Endothelial cell of umbilical vein (primary cell): ENCODE measurements at regions not wholly inside any gene's neighbourhood (a gene's known extent, or its start where the extent isn't known, plus 50 kb on each side); places are given as distances from the start of the nearest gene placed in this dataset.

ENCODE experiments used
- BruUV-seq: library from RNA; stranded (reverse); fragments of 400-500 nt; replicated peaks from 2 replicates; lab custom pipeline; 2021; lab: Mats Ljungman, UMichigan
- CTCF ChIA-PET: fragments of 300-600, 350-600 bp; sonication (Branson Sonifier 250); formaldehyde crosslinking; loops from one replicate; lab custom pipeline; 2021; ENCODE audit warnings: antibody characterized with exemption, inconsistent platforms; lab: Charles Lee
- POLR2A ChIA-PET: fragments of 300-600, 350-600 bp; sonication (Branson Sonifier 250); formaldehyde crosslinking; loops from one replicate; lab custom pipeline; 2021; ENCODE audit warnings: antibody characterized with exemption, inconsistent platforms; lab: Charles Lee
- DNase-seq: peaks from one replicate; pipeline ENCODE4 v3.0.0-alpha.2; 2011; ENCODE audit warnings: low read depth, low spot score
- FAIRE-seq: peaks from 2 replicates; lab custom pipeline; 2011; peaks lifted over from hg19 to GRCh38; lab: Jason Lieb, UNC
- H2AFZ ChIP-seq: 2 replicates; pipeline ENCODE4 v1.6.0; 2012; ENCODE audit warnings: low read depth, low read length, control low read depth, inconsistent platforms
- H3K27ac ChIP-seq: 2 replicates; pipeline ENCODE4 v1.5.1; 2011; ENCODE audit warnings: low read depth, mild to moderate bottlenecking, control low read depth, low read length, moderate library complexity; ENCODE audit not compliant: insufficient read depth
- H3K27me3 ChIP-seq, 2 experiments: 2 replicates each; pipeline versions ENCODE4 v1.6.0 to v1.6.1; 2011; ENCODE audit warnings: low read length in 2 of 2, mixed read lengths in 1 of 2; ENCODE audit not compliant: control insufficient read depth in 2 of 2, insufficient read depth in 2 of 2
- H3K36me3 ChIP-seq, 2 experiments: 2 replicates in 1 of 2; 3 replicates in 1 of 2; pipeline ENCODE4 v1.5.1; 2011; ENCODE audit warnings: low read length in 2 of 2, mild to moderate bottlenecking in 1 of 2, moderate library complexity in 1 of 2; ENCODE audit not compliant: control insufficient read depth in 2 of 2, insufficient read depth in 2 of 2; ENCODE audit errors: extremely low read depth in 1 of 2
- H3K4me1 ChIP-seq: 3 replicates; pipeline ENCODE4 v1.5.1; 2011; ENCODE audit warnings: mild to moderate bottlenecking, low read length; ENCODE audit not compliant: control insufficient read depth, insufficient read depth; ENCODE audit errors: extremely low read depth
- H3K4me2 ChIP-seq: 2 replicates; pipeline ENCODE4 v1.6.1; 2011; ENCODE audit warnings: low read length, control low read depth, mixed read lengths; ENCODE audit not compliant: insufficient read depth
- H3K4me3 ChIP-seq, 3 experiments: fragments of 200-600 bp in 1 of 3; sonication (generic), shearing (Covaris generic) in 1 of 3; replicated peaks in 1 of 3; 2 replicates each; pipeline ENCODE4 v1.5.1; 2011 to 2016; ENCODE audit warnings: control low read depth in 3 of 3, low read length in 3 of 3, mild to moderate bottlenecking in 2 of 3, inconsistent platforms in 1 of 3, low read depth in 1 of 3, moderate library complexity in 1 of 3; ENCODE audit not compliant: insufficient read depth in 1 of 3
- H3K79me2 ChIP-seq: 2 replicates; pipeline ENCODE4 v1.6.0; 2012; ENCODE audit warnings: low read length, inconsistent platforms; ENCODE audit not compliant: control insufficient read depth, insufficient read depth
- H3K9ac ChIP-seq: replicated peaks from 2 replicates; pipeline ENCODE3; 2011; ENCODE audit warnings: low read length, control low read depth; ENCODE audit not compliant: insufficient read depth; ENCODE audit errors: extremely low read depth
- H3K9me1 ChIP-seq: replicated peaks from 3 replicates; pipeline ENCODE4 v1.6.0; 2011; ENCODE audit warnings: mild to moderate bottlenecking, low read length; ENCODE audit not compliant: control insufficient read depth, insufficient read depth; ENCODE audit errors: extremely low read depth
- H3K9me3 ChIP-seq: replicated peaks from 2 replicates; pipeline ENCODE4 v1.5.1; 2012; ENCODE audit warnings: low read length, inconsistent platforms; ENCODE audit not compliant: control insufficient read depth, insufficient read depth
- H4K20me1 ChIP-seq: replicated peaks from 2 replicates; pipeline ENCODE3; 2011; ENCODE audit warnings: mild to moderate bottlenecking, low read length; ENCODE audit not compliant: control insufficient read depth, insufficient read depth; ENCODE audit errors: extremely low read depth
- CTCF ChIP-seq, 2 donors: IDR thresholded peaks; 1 replicate in 1 of 2; 2 replicates in 1 of 2; pipeline ENCODE4 v1.5.1; 2011; ENCODE audit warnings: low read length in 2 of 2, mild to moderate bottlenecking in 2 of 2, moderate library complexity in 2 of 2, control low read depth in 1 of 2, inconsistent platforms in 1 of 2, low read depth in 1 of 2; ENCODE audit not compliant: insufficient read depth in 1 of 2; ENCODE audit errors: extremely low read depth in 1 of 2
- EZH2 ChIP-seq: IDR thresholded peaks from 2 replicates; pipeline ENCODE4 v1.6.1; 2012; ENCODE audit warnings: borderline replicate concordance, low read depth, mild to moderate bottlenecking, moderate library complexity, low read length, inconsistent platforms; ENCODE audit not compliant: severe bottlenecking
- GATA2 ChIP-seq: IDR thresholded peaks from 2 replicates; pipeline ENCODE4 v1.7.0; 2011; ENCODE audit warnings: low read depth, mild to moderate bottlenecking, moderate library complexity, mixed read lengths, low read length; ENCODE audit not compliant: insufficient read length, insufficient read depth
- JUN ChIP-seq: IDR thresholded peaks from 2 replicates; pipeline ENCODE4 v1.6.1; 2011; ENCODE audit warnings: borderline replicate concordance, low read depth; ENCODE audit not compliant: insufficient read length, insufficient read depth
- MYC ChIP-seq: IDR thresholded peaks from one replicate; pipeline ENCODE4 v1.6.1; 2011; ENCODE audit warnings: mild to moderate bottlenecking, low read depth, low read length
- POLR2AphosphoS5 ChIP-seq: IDR thresholded peaks from 2 replicates; pipeline ENCODE4 v1.6.1; 2012; ENCODE audit warnings: low read depth, mild to moderate bottlenecking, control low read depth, low read length, moderate library complexity; ENCODE audit not compliant: insufficient read depth
- dilution Hi-C: fragments of 300-500 bp; cut with MboI; formaldehyde crosslinking; loops from one replicate; pipeline ENCODE4 v1.15.0; 2019; ENCODE audit warnings: low sequenced_read_pairs; ENCODE audit not compliant: extremely low pct_ligation_motif_present
- intact Hi-C: fragments of 100-400 bp; cut with micrococcal nuclease; formaldehyde crosslinking; loops from one replicate; pipeline ENCODE4 v1.10.0; 2022

GRCh38 chr9:89696780-89697179 is 92.0 kb downstream of the GADD45G start:
- Histone ChIP-seq H3K79me2 (no peaks in the 10 kb centered on the region), H3K4me1 (no peaks in the 10 kb centered on the region), H3K27ac (no peak overlapping the region), H3K36me3 (no peaks in the 10 kb centered on the region), H3K4me3 (no peak overlapping the region), H3K9ac (no peak overlapping the region), H3K27me3 (no peaks in the 10 kb centered on the region), H3K9me3 (no peaks in the 10 kb centered on the region), H4K20me1 (no peaks in the 10 kb centered on the region), H3K9me1 (no peaks in the 10 kb centered on the region), H3K4me2 (no peak overlapping the region), H2AFZ (no peak overlapping the region)
- intact Hi-C loops (no loop called here), dilution Hi-C loops (no loop called here)
- TF ChIP-seq GATA2 (no peak), MYC (no peak), POLR2AphosphoS5 (no peak), EZH2 (no peak), JUN (no peak)
- DNase-seq (no peak), FAIRE-seq (no peak)
- no TSS peak for BruUV-seq
- ChIA-PET CTCF (no interaction called here), POLR2A (no interaction called here)

- dilution Hi-C loops = no loop called here
- no peaks in the 10 kb centered on the region for H4K20me1 ChIP-seq
- H2AFZ ChIP-seq = no peak overlapping the region
- H3K79me2 ChIP-seq = no peaks in the 10 kb centered on the region
- H3K9ac ChIP-seq = no peak overlapping the region
- no peaks in the 10 kb centered on the region for H3K4me1 ChIP-seq
- intact Hi-C loops = no loop called here
- ChIA-PET POLR2A (no interaction called here), CTCF (interaction anchor here (0.6 kb wide), 1 partner anchor 18 kb away, joined by 3 read pairs; no protein-coding TSS in a partner anchor)
- TF ChIP-seq CTCF (IDR thresholded peaks at IDR 0.05; ENCODE audit: extremely low read depth in 1 of 2, insufficient read depth in 1 of 2, low read depth in 1 of 2, low read length in 2 of 2) = no peak
- no peak for DNase-seq
- BruUV-seq = no TSS peak
- H3K36me3 ChIP-seq = no peaks in the 10 kb centered on the region
- no peaks in the 10 kb centered on the region for H3K9me1 ChIP-seq
- H3K27ac ChIP-seq = no peak overlapping the region
- no peak overlapping the region for H3K4me3 ChIP-seq
- no peaks in the 10 kb centered on the region for H3K27me3 ChIP-seq
- no peak overlapping the region for H3K4me2 ChIP-seq
- no peak for FAIRE-seq
- no peaks in the 10 kb centered on the region for H3K9me3 ChIP-seq
Measured at GRCh38 chr9:89697553-89697952, 92.7 kb downstream of the GADD45G start.
